Spleen (tissue), 11 donors: ENCODE measurements at regions not wholly inside any gene's neighbourhood (a gene's known extent, or its start where the extent isn't known, plus 50 kb on each side); places are given as distances from the start of the nearest gene placed in this dataset.

Source experiments
- DNase-seq: peaks from one replicate; pipeline ENCODE4 v3.0.0-alpha.2; 2020
- H3K27ac ChIP-seq, 8 donors: fragments of 200-600 bp; sonication (generic) in 7 of 8; 1 replicate in 4 of 8; 2 replicates in 4 of 8; pipeline versions ENCODE4 v1.5.0 to v1.8.0; 2016 to 2021; ENCODE audit warnings: inconsistent platforms in 4 of 8, mild to moderate bottlenecking in 4 of 8, moderate library complexity in 1 of 8
- H3K27me3 ChIP-seq, 7 donors: fragments of 200-600 bp; sonication (generic) in 6 of 7; replicated peaks in 1 of 7; 1 replicate in 4 of 7; 2 replicates in 3 of 7; pipeline versions ENCODE4 v1.5.0 to v1.8.0; 2016 to 2021; ENCODE audit warnings: inconsistent platforms in 3 of 7, mild to moderate bottlenecking in 1 of 7
- H3K36me3 ChIP-seq, 6 donors: fragments of 200-600 bp; sonication (generic) in 5 of 6; 1 replicate in 4 of 6; 2 replicates in 2 of 6; pipeline versions ENCODE4 v1.5.0 to v1.8.0; 2016 to 2021; ENCODE audit warnings: inconsistent platforms in 2 of 6
- H3K4me1 ChIP-seq, 6 donors: fragments of 200-600 bp; sonication (generic) in 5 of 6; 1 replicate in 3 of 6; 2 replicates in 3 of 6; pipeline versions ENCODE4 v1.5.0 to v1.8.0; 2016 to 2021; ENCODE audit warnings: inconsistent platforms in 3 of 6
- H3K4me3 ChIP-seq, 8 donors: fragments of 200-600 bp; sonication (generic) in 7 of 8; 1 replicate in 4 of 8; 2 replicates in 4 of 8; pipeline versions ENCODE4 v1.5.0 to v1.8.0; 2016 to 2021; ENCODE audit warnings: inconsistent platforms in 4 of 8, mild to moderate bottlenecking in 4 of 8, moderate library complexity in 2 of 8
- H3K9me3 ChIP-seq, 8 donors: fragments of 200-600 bp; sonication (generic) in 7 of 8; 1 replicate in 4 of 8; 2 replicates in 4 of 8; pipeline versions ENCODE4 v1.5.0 to v1.8.0; 2016 to 2021; ENCODE audit warnings: inconsistent platforms in 4 of 8
- POLR2A ChIP-seq, 3 donors: fragments of 450-650 bp; IDR thresholded peaks; one replicate each; pipeline ENCODE4 v1.5.1; 2017; ENCODE audit warnings: antibody characterized with exemption in 3 of 3, mild to moderate bottlenecking in 1 of 3
- POLR2AphosphoS5 ChIP-seq, 3 donors: sonication (generic); formaldehyde crosslinking; IDR thresholded peaks; one replicate each; pipeline ENCODE4 v1.5.1; 2017; ENCODE audit warnings: antibody characterized with exemption in 3 of 3
- WGBS, 5 donors: extraction: QIAGEN DNeasy Blood & Tissue Kit in 3 of 5; methylation state at CpG; one replicate each; pipeline versions ENCODE4 v1.1.5 to v1.1.7; 2013 to 2018; 5-methylcytosine and 5-hydroxymethylcytosine counted together
- intact Hi-C: fragments of 100-400 bp; cut with DNase I; formaldehyde crosslinking; loops from one replicate; pipeline ENCODE4 v1.15.0; 2023; ENCODE audit warnings: low total_unique reads
- TF ChIP-seq, protein P1 (sequence below), 11 experiments: fragments of 200-600 bp in 7 of 11; fragments of 450-650 bp in 4 of 11; sonication (generic) in 4 of 11; IDR thresholded peaks in 8 of 11; conservative IDR thresholded peaks in 3 of 11; 1 replicate in 7 of 11; 2 replicates in 4 of 11; pipeline versions ENCODE4 v1.4.0 to v1.8.0; 2016 to 2021; ENCODE audit warnings: antibody characterized with exemption in 11 of 11, inconsistent platforms in 4 of 11, mild to moderate bottlenecking in 1 of 11
- donor health status: healthy with polysubstance abuse.
- donor health status: DM: no; HTN: no; CAD: no; lungs with moderate emphysema.
- donor health status: DM: no; HTN: no; CAD: no.
- donor health status: Bipolar disorder and iron deficiency.
- donor health status: healthy.
- donor health status: DM: no; HTN: no; CAD: no.
- donor health status: DM: yes; HTN: yes; CAD: no.

DNA sequence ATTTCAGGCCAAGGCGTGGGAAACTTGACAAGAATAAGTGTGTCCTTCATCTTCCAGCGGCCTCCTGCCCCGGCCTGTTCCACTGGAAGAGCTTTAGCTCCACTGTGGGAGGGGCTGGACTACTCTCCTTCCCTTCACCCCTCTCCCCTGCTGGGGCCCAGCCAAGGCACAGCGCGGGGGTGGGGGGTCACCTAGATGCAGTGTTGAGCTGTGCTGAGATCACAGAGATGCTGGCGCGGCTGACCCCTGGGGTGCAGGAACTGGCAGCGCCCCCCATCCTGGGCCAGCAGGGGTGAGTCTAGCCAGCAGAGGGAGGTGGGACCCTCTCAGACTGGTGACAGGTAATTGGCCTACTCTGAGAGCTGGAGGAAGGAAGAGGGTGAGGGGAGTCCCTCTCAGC lies 111.8 kb upstream of the LHX1 start:
- no peaks in the 10 kb centered on the region for H3K4me1 ChIP-seq
- 61 to 91% (median 74%) methylated on average over 6 to 8 of the region's 8 CpGs for WGBS, 5 donors
- H3K36me3 ChIP-seq = no peaks in the 10 kb centered on the region
- H3K27ac ChIP-seq = no peak overlapping the region
- H3K27me3 ChIP-seq = peaks cover 3 to 77% (median 30%) of the 10 kb centered on the region in 7 donors
- intact Hi-C loops = no loop called here
- H3K9me3 ChIP-seq = no peaks in the 10 kb centered on the region
- TF ChIP-seq POLR2AphosphoS5 (IDR thresholded peaks at IDR 0.05) (no peak), POLR2A (IDR thresholded peaks at IDR 0.05) (no peak)
- TF ChIP-seq, protein P1, sequence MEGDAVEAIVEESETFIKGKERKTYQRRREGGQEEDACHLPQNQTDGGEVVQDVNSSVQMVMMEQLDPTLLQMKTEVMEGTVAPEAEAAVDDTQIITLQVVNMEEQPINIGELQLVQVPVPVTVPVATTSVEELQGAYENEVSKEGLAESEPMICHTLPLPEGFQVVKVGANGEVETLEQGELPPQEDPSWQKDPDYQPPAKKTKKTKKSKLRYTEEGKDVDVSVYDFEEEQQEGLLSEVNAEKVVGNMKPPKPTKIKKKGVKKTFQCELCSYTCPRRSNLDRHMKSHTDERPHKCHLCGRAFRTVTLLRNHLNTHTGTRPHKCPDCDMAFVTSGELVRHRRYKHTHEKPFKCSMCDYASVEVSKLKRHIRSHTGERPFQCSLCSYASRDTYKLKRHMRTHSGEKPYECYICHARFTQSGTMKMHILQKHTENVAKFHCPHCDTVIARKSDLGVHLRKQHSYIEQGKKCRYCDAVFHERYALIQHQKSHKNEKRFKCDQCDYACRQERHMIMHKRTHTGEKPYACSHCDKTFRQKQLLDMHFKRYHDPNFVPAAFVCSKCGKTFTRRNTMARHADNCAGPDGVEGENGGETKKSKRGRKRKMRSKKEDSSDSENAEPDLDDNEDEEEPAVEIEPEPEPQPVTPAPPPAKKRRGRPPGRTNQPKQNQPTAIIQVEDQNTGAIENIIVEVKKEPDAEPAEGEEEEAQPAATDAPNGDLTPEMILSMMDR (IDR thresholded peaks at IDR 0.05 in 8 of 11, conservative IDR thresholded peaks at IDR 0.05 in 3 of 11) = no peak
- peak; percentile 45 for DNase-seq
- H3K4me3 ChIP-seq = no peak overlapping the region

DNA sequence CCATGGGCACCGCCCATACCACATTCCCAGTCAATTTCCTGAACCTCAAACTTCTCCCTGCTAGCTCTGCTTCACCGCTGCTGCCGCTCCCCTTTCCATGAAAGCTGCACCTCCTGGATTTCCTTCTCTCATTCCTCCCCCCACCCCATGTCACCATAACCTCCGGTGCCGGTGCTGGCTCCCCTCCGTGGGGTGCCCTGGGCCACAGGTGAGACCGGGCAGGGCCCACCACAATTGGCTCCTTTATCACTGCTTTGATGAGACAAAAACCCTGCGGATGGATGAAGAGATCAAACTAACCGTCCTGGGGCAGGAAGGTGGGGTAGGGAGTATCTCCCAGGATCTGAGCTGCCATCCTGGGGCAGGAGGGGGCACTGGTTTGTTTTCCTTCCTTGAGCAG lies 111.3 kb upstream of the LHX1 start:
- intact Hi-C loops = no loop called here
- 47 to 62% (median 51%) methylated on average over 9 of the region's 9 CpGs for WGBS, 5 donors
- H3K27me3 ChIP-seq = peaks cover 3 to 73% (median 30%) of the 10 kb centered on the region in 7 donors

GRCh38 chr17:36827081-36827480 lies 110.2 kb upstream of the LHX1 start:
- Histone ChIP-seq H3K27me3 (peaks cover 3 to 62% (median 21%) of the 10 kb centered on the region in 7 donors), H3K36me3 (no peaks in the 10 kb centered on the region), H3K9me3 (no peaks in the 10 kb centered on the region), H3K27ac (no peak overlapping the region), H3K4me3 (no peak overlapping the region), H3K4me1 (no peaks in the 10 kb centered on the region)
- TF ChIP-seq, protein P1 (IDR thresholded peaks at IDR 0.05 in 8 of 11, conservative IDR thresholded peaks at IDR 0.05 in 3 of 11) = no peak
- TF ChIP-seq POLR2A (IDR thresholded peaks at IDR 0.05) (no peak), POLR2AphosphoS5 (IDR thresholded peaks at IDR 0.05) (no peak)
- peak; percentile 18 for DNase-seq
- intact Hi-C loops = no loop called here
- WGBS, 5 donors = 29 to 46% (median 35%) methylated on average over 10 of the region's 10 CpGs

More for the DNA sequence above, 111.3 kb upstream of the LHX1 start:
- DNase-seq = no peak
- Histone ChIP-seq H3K4me3 (no peak overlapping the region), H3K9me3 (no peaks in the 10 kb centered on the region), H3K4me1 (no peaks in the 10 kb centered on the region), H3K36me3 (no peaks in the 10 kb centered on the region), H3K27ac (no peak overlapping the region)
- TF ChIP-seq POLR2AphosphoS5 (IDR thresholded peaks at IDR 0.05) (no peak), POLR2A (IDR thresholded peaks at IDR 0.05) (no peak)
- TF ChIP-seq, protein P1 (IDR thresholded peaks at IDR 0.05 in 8 of 11, conservative IDR thresholded peaks at IDR 0.05 in 3 of 11) = no peak

DNA sequence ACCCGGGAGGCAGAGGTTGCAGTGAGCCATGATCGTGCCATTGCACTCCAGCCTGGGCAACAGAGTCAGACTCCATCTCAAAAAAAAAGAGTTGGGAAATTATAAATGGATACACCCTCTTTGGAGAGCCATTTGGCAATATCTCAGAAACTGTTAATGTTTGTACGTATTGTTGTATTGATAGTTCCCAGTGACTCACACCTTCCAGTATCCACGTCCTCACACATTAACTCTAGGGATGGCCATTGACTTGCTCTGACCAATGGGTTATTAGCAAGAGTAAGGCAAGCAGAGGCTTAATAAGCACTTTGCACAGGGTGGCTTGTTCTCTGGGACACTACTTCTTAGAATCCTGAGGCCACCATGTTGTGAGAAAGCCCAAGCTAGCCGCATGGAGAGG lies 107.6 kb upstream of the LHX1 start:
- intact Hi-C loops = no loop called here
- Histone ChIP-seq H3K4me1 (no peaks in the 10 kb centered on the region), H3K4me3 (no peak overlapping the region), H3K27ac (no peak overlapping the region), H3K9me3 (no peaks in the 10 kb centered on the region), H3K27me3 (peaks cover 3 to 43% (median 19%) of the 10 kb centered on the region in 7 donors), H3K36me3 (no peaks in the 10 kb centered on the region)
- WGBS, 5 donors = 84 to 96% (median 88%) methylated on average over 5 of the region's 5 CpGs
- no peak for DNase-seq
- TF ChIP-seq, protein P1 (IDR thresholded peaks at IDR 0.05 in 8 of 11, conservative IDR thresholded peaks at IDR 0.05 in 3 of 11) = no peak
- TF ChIP-seq POLR2AphosphoS5 (IDR thresholded peaks at IDR 0.05) = no peak
- no peak for TF ChIP-seq POLR2A (IDR thresholded peaks at IDR 0.05)
